IPS-18a (cell line): ENCODE measurements at regions not wholly inside any gene's neighbourhood (a gene's known extent, or its start where the extent isn't known, plus 50 kb on each side); places are given as distances from the start of the nearest gene placed in this dataset.
"Not testable (repeated sequence)": the region's sequence is repeated elsewhere in the genome, so short reads cannot be mapped to it uniquely, and the experiment has no call there.

Source experiments
- H3K27ac ChIP-seq: one replicate; pipeline ENCODE4 v1.5.1; 2013; ENCODE audit warnings: low read length
- H3K27me3 ChIP-seq: one replicate; pipeline ENCODE4 v1.6.1; 2013; ENCODE audit warnings: mild to moderate bottlenecking, low read length; ENCODE audit not compliant: control insufficient read depth, insufficient read depth
- H3K36me3 ChIP-seq: one replicate; pipeline ENCODE4 v1.6.1; 2013; ENCODE audit warnings: low read depth, low read length; ENCODE audit not compliant: control insufficient read depth
- H3K4me1 ChIP-seq: one replicate; pipeline ENCODE4 v1.6.1; 2013; ENCODE audit warnings: low read depth, low read length; ENCODE audit not compliant: control insufficient read depth
- H3K4me3 ChIP-seq: one replicate; pipeline ENCODE4 v1.5.1; 2013; ENCODE audit warnings: low read length
- H3K9ac ChIP-seq: one replicate; pipeline ENCODE4 v1.6.1; 2013; ENCODE audit warnings: mild to moderate bottlenecking, low read length, moderate library complexity
- H3K9me3 ChIP-seq: one replicate; pipeline ENCODE4 v1.6.1; 2013; ENCODE audit warnings: low read depth, low read length; ENCODE audit not compliant: control insufficient read depth

DNA sequence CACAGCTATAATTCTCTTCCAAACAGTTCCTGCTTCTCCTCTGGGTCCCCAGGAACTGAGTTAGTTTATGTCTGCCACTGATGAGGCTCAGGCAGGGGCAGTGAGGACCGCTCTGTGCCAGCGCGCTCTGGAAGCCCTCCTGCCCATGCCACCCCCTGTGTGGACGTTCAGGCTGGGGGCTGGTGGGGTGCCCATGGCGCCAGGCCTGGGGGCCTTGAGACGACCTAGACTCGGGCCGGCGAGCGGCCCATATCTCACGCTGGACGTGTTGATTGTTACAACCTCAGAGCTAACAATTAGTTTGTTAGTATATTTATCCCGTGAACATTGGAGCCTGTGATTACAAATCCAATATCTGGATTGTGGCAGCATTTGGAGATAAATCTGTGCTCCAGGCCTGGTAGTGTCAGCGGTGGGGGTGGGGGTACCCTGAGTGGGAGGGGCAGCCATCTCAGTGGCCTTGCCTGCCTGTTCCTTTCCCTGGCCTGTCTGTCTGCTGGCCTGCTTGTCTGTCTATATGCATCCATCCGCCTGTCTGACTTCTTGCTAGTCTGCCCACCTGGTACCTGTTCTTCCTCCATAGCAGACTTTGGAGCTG lies 256.5 kb upstream of the MVB12B start:
- no peak overlapping the region for H3K9ac ChIP-seq
- H3K27me3 ChIP-seq = no peaks in the 10 kb centered on the region
- no peaks in the 10 kb centered on the region for H3K4me1 ChIP-seq
- no peaks in the 10 kb centered on the region for H3K9me3 ChIP-seq
- H3K36me3 ChIP-seq = no peaks in the 10 kb centered on the region
- H3K27ac ChIP-seq = no peak overlapping the region
- no peak overlapping the region for H3K4me3 ChIP-seq

DNA sequence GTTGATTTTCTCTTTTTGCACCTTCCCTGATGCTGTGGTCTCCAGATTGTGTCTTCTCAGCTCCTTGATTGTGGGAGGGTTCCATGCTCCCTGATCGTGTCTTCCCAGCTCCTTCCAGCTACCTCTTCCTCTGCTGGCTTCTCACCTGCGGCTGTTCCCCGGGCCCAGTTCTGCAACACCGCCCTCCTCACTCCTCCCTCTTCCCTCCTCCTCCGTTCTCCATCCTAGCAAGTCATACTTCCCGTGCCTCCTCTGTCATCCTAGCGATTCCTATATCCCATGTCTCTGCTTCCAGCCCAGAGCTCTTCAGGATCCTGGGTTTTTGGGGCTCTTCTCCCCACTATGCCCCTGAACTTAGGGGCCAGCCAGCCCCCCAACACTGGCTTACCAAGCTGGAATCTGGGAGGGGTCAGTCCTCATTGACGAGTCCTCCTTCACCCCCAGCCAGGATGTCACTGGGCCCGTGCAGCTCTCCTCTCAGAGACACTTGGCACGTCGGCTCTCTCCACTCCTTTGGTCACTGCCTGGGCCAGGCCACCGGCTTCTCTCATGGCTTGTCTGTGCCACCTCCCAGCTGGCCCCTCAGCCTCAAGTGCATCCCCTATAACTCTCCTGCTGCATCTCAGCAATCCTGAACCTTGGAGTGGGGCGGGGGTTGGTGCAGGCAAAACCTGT lies 255.4 kb upstream of the MVB12B start:
- H3K36me3 ChIP-seq = no peaks in the 10 kb centered on the region
- no peaks in the 10 kb centered on the region for H3K4me1 ChIP-seq
- H3K27me3 ChIP-seq = no peaks in the 10 kb centered on the region
- H3K9ac ChIP-seq = no peak overlapping the region
- H3K27ac ChIP-seq = no peak overlapping the region
- no peaks in the 10 kb centered on the region for H3K9me3 ChIP-seq
- no peak overlapping the region for H3K4me3 ChIP-seq

DNA sequence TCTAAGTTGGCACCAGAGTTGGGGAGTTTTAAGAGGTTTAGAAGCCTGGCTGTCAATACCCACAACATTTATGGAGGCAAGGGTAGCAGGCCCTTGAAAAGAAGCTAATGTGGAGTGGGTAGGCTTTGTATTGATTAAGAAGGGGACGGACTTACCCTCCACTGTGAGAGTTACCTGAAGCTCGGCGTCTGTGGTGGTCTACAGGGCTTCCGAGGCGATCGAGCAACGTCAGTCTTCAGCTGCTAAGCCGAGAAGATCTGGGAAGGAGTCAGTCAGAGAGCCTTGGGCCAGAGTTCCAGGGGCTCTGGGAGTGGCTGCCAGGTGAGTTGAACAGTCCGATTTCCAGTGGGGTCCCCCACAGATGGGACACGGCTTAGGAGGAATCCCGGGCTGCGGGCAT lies 249.0 kb upstream of the MVB12B start:
- not testable (repeated sequence) for H3K36me3 ChIP-seq, H3K9ac ChIP-seq, H3K4me3 ChIP-seq, H3K27ac ChIP-seq, H3K27me3 ChIP-seq, H3K4me1 ChIP-seq, H3K9me3 ChIP-seq

DNA sequence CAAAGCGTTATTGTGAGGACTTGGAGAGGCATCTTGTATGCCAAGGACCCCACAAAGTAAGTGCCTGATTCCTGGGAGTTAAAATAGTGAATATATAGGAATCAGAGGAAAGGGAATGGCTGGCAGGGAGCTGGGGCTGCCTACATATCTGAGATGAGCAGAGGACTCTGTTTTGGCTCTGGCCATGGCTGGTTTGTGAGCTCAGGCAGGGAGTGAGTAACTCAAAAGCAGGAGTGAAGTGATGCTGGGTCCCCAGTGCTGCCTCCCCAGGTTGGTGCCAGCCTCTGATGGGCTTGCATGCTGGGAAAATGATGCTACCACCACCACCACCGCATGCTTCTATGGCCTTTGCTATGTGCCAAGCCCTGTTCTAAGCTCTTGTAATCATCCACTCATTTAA lies 246.0 kb upstream of the MVB12B start:
- no peak overlapping the region for H3K4me3 ChIP-seq
- no peaks in the 10 kb centered on the region for H3K36me3 ChIP-seq
- H3K9ac ChIP-seq = no peak overlapping the region
- no peak overlapping the region for H3K27ac ChIP-seq
- no peaks in the 10 kb centered on the region for H3K4me1 ChIP-seq
- H3K27me3 ChIP-seq = no peaks in the 10 kb centered on the region
- H3K9me3 ChIP-seq = no peaks in the 10 kb centered on the region

DNA sequence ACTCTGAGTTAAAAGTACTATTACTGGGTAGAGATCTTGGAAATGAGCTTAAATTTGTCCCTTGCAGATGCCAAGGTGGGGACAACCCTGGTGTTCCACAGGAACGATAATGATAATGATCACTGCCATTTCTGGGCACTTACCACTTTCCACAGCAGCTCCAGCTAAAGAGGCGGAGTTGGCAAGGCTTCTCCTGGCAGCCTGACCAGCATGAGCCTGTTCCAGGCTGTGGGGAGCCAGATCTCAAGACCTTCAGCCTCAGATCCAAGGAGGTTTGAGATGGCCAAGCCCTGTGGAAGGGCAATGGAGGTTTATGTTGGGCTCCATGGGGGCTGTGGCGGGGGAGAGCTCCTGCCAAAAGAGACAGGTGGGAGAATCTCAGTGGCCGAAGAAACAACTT lies 244.9 kb upstream of the MVB12B start:
- Histone ChIP-seq H3K27ac (no peak overlapping the region), H3K36me3 (no peaks in the 10 kb centered on the region), H3K4me1 (no peaks in the 10 kb centered on the region), H3K27me3 (no peaks in the 10 kb centered on the region), H3K4me3 (no peak overlapping the region), H3K9ac (no peak overlapping the region), H3K9me3 (no peaks in the 10 kb centered on the region)

DNA sequence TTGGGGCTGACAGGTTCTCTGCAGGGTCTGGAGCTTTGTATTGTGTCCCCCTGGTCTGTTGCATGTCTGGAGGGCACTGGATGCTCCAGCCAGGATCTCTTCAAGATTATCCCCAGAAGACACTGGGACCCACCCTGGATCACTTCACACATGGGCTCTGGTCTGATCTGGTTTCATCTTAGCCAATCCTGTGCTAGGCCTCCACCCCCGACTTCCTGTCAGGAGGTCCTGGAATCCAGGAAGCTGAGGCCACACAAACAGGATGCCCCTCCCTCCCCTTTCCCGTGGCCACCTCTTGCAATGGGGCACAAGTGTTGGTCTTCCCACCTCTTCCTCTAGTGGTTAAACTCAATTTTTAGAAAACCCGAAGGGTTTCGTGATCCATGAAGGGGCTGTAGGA lies 242.6 kb upstream of the MVB12B start:
- no peak overlapping the region for H3K9ac ChIP-seq
- H3K27ac ChIP-seq = no peak overlapping the region
- no peak overlapping the region for H3K4me3 ChIP-seq
- no peaks in the 10 kb centered on the region for H3K4me1 ChIP-seq
- H3K27me3 ChIP-seq = no peaks in the 10 kb centered on the region
- H3K9me3 ChIP-seq = no peaks in the 10 kb centered on the region
- H3K36me3 ChIP-seq = no peaks in the 10 kb centered on the region

DNA sequence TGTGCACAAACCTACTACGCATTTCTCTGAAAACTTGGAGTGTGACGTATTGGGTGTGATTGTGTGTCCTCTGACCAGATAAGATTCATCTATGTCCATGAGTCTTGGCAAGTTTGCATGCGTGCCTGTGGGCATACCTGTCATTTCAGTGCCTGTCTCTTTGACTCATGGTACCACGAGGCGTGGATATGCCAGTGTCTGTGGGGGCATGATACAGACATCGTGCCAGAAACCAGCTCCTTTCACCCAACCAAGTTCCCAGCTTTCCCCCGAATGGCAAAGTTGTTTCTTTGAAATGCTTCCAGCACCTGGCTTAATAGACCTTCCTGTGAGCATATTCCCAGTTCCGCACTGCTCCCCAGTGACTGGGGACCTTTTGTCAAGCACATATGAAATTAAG lies 241.9 kb upstream of the MVB12B start:
- no peak overlapping the region for H3K4me3 ChIP-seq

DNA sequence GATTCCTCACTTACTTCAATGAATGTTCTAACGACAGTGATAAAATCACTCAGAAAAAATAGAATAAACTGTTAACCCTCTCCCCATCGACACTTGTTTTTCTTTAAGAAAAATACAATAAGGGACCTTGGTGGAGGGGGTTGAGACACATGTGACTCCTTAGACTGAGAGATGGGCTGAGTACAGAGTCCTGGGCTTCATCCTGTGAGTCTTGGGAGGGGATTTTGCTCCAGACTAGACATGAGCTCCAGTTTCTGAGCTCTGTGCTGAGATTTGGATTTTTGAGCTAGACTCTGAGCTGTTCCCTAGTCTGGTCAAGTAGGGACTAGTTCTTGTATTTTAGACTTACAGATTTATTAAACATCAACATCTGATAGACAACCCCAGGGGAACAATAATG lies 241.5 kb upstream of the MVB12B start:
- Histone ChIP-seq H3K36me3 (no peaks in the 10 kb centered on the region), H3K27ac (no peak overlapping the region), H3K9ac (no peak overlapping the region), H3K27me3 (no peaks in the 10 kb centered on the region), H3K9me3 (no peaks in the 10 kb centered on the region), H3K4me1 (no peaks in the 10 kb centered on the region), H3K4me3 (no peak overlapping the region)

More for the DNA sequence above, 241.9 kb upstream of the MVB12B start:
- no peak overlapping the region for H3K27ac ChIP-seq
- no peaks in the 10 kb centered on the region for H3K9me3 ChIP-seq
- H3K27me3 ChIP-seq = no peaks in the 10 kb centered on the region
- no peaks in the 10 kb centered on the region for H3K4me1 ChIP-seq
- H3K9ac ChIP-seq = no peak overlapping the region
- no peaks in the 10 kb centered on the region for H3K36me3 ChIP-seq

DNA sequence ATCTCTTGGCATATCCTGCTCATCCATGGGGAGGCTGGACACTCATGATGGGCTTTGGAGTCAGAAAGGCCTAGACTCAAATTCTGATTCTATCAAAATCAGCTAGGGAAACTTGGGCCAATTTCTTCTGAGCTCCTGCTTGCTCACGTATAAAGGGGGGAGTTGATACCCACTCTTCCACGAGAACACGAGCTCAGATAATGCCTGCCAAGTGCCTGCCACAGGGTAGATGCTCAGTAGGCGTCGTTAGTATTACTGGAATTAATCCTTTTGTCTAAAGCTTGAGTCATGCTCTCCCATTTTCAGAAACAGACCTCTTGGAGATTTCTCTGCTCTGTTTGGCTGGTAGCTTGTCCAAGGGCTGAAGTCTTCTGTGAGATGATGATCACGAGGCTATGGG lies 238.3 kb upstream of the MVB12B start:
- no peak overlapping the region for H3K4me3 ChIP-seq
- no peaks in the 10 kb centered on the region for H3K36me3 ChIP-seq
- H3K9me3 ChIP-seq = no peaks in the 10 kb centered on the region
- no peak overlapping the region for H3K27ac ChIP-seq
- H3K4me1 ChIP-seq = no peaks in the 10 kb centered on the region
- H3K27me3 ChIP-seq = no peaks in the 10 kb centered on the region
- H3K9ac ChIP-seq = no peak overlapping the region

DNA sequence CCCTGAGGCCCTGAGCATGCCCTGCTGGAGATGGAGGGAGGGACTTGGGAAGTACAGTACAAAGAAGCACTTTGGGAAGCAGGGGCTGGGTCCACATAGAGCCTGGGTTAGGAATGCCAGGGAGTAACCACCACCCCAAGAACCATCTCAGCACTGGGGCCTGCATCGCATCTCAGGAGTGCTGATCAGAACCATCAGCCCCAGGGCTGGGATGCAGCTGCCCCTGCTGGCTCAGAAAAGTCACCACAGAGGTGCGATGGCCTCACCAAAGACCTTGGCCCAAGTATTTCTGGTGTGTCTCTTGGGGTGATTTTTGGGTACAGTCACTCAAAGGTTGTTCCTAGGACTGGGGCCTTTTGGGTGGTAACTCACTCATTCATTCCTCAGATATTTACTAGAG lies 236.8 kb upstream of the MVB12B start:
- H3K27ac ChIP-seq = no peak overlapping the region
- no peak overlapping the region for H3K9ac ChIP-seq
- no peaks in the 10 kb centered on the region for H3K9me3 ChIP-seq
- H3K27me3 ChIP-seq = no peaks in the 10 kb centered on the region
- H3K4me3 ChIP-seq = no peak overlapping the region
- H3K4me1 ChIP-seq = no peaks in the 10 kb centered on the region
- H3K36me3 ChIP-seq = no peaks in the 10 kb centered on the region

DNA sequence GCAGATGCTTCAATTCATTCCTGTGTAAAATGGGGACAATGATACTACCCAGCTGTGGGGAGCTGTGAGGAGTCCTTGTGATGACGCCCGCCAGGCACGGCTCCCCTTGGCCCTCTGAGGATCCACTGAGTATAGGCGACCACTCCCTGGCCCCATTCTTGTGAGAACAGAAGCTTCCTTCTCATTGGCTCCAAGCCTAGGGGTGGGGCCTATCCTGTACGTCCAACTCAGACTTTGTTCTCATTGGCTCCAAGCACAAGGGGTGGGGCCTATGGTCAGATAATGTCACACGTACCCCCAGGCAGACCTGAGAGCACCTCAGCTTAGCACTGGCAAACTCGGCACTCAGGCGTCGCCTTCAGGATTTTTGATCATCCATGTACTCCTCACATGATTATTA lies 232.9 kb upstream of the MVB12B start:
- Histone ChIP-seq H3K9me3 (no peaks in the 10 kb centered on the region), H3K36me3 (no peaks in the 10 kb centered on the region), H3K4me1 (no peaks in the 10 kb centered on the region), H3K27me3 (no peaks in the 10 kb centered on the region), H3K27ac (no peak overlapping the region), H3K4me3 (no peak overlapping the region), H3K9ac (no peak overlapping the region)

DNA sequence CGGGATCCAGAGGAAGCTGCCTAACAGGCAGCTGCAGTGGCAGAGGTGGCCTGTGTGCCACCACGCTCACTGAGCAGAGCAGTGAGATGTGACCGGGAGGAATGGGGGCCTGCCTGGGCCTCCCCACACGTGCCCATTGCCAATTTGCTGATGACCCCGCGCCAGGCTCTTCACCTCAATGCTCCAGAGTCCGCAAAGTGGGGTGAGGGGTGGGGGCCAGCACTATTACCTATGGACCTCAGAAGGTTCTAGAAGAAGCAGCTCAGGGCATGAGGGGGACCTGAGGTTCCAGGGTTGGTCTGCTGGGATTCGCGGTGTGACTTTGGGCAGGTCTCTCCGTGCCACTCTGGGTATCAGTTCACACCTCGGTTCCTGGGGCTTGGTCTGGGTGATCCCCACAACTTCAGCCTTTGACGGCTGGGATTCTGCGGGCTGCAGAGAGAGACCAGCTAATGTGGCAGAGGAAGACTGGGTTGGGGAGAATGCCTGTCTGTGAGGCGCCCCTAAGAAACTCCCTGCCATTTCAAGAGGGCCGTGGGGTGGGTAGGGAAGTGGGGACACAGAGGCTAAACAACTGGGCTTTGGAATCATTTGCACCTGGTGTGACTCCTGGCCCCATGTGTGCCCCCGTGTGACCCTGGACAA lies 231.0 kb upstream of the MVB12B start:
- Histone ChIP-seq H3K9ac (no peak overlapping the region), H3K27ac (no peak overlapping the region), H3K27me3 (no peaks in the 10 kb centered on the region), H3K4me3 (no peak overlapping the region), H3K36me3 (no peaks in the 10 kb centered on the region), H3K4me1 (no peaks in the 10 kb centered on the region), H3K9me3 (no peaks in the 10 kb centered on the region)
